Ishikawa (cell line): ENCODE measurements at regions not wholly inside any gene's neighbourhood (a gene's known extent, or its start where the extent isn't known, plus 50 kb on each side); places are given as distances from the start of the nearest gene placed in this dataset.

ENCODE experiments used
- CREB1 ChIP-seq: IDR thresholded peaks from 2 replicates; pipeline ENCODE4 v1.6.1; 2012; ENCODE audit warnings: low read depth
- EP300 ChIP-seq: IDR thresholded peaks from 2 replicates; pipeline ENCODE4 v1.6.1; 2012; ENCODE audit warnings: borderline replicate concordance
- FOXM1 ChIP-seq: IDR thresholded peaks from 2 replicates; pipeline ENCODE4 v1.6.1; 2012; ENCODE audit warnings: low read depth, borderline replicate concordance
- NFIC ChIP-seq: IDR thresholded peaks from 2 replicates; pipeline ENCODE4 v1.6.1; 2012
- TCF12 ChIP-seq: IDR thresholded peaks from 2 replicates; pipeline ENCODE4 v1.6.1; 2012; ENCODE audit warnings: low read depth
- TF ChIP-seq, protein P1 (sequence below): IDR thresholded peaks from 2 replicates; pipeline ENCODE4 v1.6.1; 2012; ENCODE audit warnings: low read depth, mild to moderate bottlenecking

DNA sequence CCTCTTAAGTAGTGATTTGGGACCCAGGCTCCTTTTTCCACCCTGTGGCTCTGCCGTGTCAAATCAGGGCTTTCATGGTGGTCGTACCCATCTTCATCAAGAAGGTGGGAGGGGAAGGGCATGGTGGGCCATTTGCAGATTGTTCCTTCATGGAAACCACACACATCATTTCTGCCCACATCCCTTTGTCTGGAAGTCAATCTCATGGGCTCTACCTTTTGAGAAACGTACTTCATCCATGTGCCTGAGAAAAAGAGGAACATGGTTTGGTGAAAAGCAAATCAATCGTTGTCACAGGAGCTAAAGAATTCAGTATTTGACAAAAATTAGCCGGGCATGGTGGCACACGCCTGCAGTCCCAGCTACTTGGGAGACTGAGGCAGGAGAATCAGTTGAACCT is 233.4 kb downstream of the FOXO1 start:
- TF ChIP-seq NFIC (no peak), TCF12 (no peak), EP300 (no peak), CREB1 (no peak), FOXM1 (no peak)
- TF ChIP-seq, protein P1, sequence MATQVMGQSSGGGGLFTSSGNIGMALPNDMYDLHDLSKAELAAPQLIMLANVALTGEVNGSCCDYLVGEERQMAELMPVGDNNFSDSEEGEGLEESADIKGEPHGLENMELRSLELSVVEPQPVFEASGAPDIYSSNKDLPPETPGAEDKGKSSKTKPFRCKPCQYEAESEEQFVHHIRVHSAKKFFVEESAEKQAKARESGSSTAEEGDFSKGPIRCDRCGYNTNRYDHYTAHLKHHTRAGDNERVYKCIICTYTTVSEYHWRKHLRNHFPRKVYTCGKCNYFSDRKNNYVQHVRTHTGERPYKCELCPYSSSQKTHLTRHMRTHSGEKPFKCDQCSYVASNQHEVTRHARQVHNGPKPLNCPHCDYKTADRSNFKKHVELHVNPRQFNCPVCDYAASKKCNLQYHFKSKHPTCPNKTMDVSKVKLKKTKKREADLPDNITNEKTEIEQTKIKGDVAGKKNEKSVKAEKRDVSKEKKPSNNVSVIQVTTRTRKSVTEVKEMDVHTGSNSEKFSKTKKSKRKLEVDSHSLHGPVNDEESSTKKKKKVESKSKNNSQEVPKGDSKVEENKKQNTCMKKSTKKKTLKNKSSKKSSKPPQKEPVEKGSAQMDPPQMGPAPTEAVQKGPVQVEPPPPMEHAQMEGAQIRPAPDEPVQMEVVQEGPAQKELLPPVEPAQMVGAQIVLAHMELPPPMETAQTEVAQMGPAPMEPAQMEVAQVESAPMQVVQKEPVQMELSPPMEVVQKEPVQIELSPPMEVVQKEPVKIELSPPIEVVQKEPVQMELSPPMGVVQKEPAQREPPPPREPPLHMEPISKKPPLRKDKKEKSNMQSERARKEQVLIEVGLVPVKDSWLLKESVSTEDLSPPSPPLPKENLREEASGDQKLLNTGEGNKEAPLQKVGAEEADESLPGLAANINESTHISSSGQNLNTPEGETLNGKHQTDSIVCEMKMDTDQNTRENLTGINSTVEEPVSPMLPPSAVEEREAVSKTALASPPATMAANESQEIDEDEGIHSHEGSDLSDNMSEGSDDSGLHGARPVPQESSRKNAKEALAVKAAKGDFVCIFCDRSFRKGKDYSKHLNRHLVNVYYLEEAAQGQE = no peak
